CD4-positive, alpha-beta memory T cell (primary cell): ENCODE measurements at regions not wholly inside any gene's neighbourhood (a gene's known extent, or its start where the extent isn't known, plus 50 kb on each side); places are given as distances from the start of the nearest gene placed in this dataset.

Experiments
- CTCF ChIA-PET: fragments of 350-600 bp; sonication (Branson Sonifier 250); formaldehyde crosslinking; loops from one replicate; lab custom pipeline; 2021; ENCODE audit warnings: inconsistent platforms; ENCODE audit not compliant: partially characterized antibody; lab: Charles Lee
- POLR2A ChIA-PET: fragments of 350-600 bp; sonication (Branson Sonifier 250); formaldehyde crosslinking; loops from one replicate; lab custom pipeline; 2021; ENCODE audit not compliant: partially characterized antibody; lab: Charles Lee
- DNase-seq, 5 donors: peaks; one replicate each; pipeline versions ENCODE4 v3.0.0 to v3.0.0-alpha.2; 2020 to 2022; ENCODE audit warnings: mixed read lengths in 1 of 5
- H3K27ac ChIP-seq: one replicate; pipeline ENCODE4 v1.7.0; 2013; ENCODE audit warnings: low read depth, low read length
- H3K27me3 ChIP-seq: 2 replicates; pipeline ENCODE4 v1.7.0; 2013; ENCODE audit warnings: mild to moderate bottlenecking, low read length, moderate library complexity; ENCODE audit not compliant: insufficient read depth
- H3K36me3 ChIP-seq: 2 replicates; pipeline ENCODE4 v1.7.0; 2013; ENCODE audit warnings: mild to moderate bottlenecking, low read length, moderate library complexity; ENCODE audit not compliant: insufficient read depth
- H3K4me1 ChIP-seq: 2 replicates; pipeline ENCODE4 v1.7.0; 2013; ENCODE audit warnings: mild to moderate bottlenecking, low read length, moderate library complexity; ENCODE audit not compliant: insufficient read depth
- H3K4me3 ChIP-seq, 2 donors: one replicate each; pipeline ENCODE4 v1.7.0; 2013; ENCODE audit warnings: low read length in 2 of 2, mild to moderate bottlenecking in 1 of 2
- H3K9me3 ChIP-seq, 2 donors: one replicate each; pipeline ENCODE4 v1.7.0; 2013; ENCODE audit warnings: low read length in 2 of 2, control low read depth in 1 of 2; ENCODE audit not compliant: control insufficient read depth in 1 of 2
- H3K27ac Mint-ChIP-seq, 7 donors: one replicate each; pipeline ENCODE4 v1.8.0; 2020 to 2021; ENCODE audit warnings: mixed read lengths in 7 of 7, mild to moderate bottlenecking in 6 of 7, inconsistent platforms in 3 of 7, moderate library complexity in 3 of 7
- H3K27me3 Mint-ChIP-seq, 2 donors: one replicate each; pipeline ENCODE4 v1.8.0; 2020 to 2021; ENCODE audit warnings: mixed read lengths in 2 of 2
- H3K36me3 Mint-ChIP-seq, 2 donors: one replicate each; pipeline ENCODE4 v1.8.0; 2020 to 2021; ENCODE audit warnings: mixed read lengths in 2 of 2, inconsistent platforms in 1 of 2, mild to moderate bottlenecking in 1 of 2
- H3K4me1 Mint-ChIP-seq, 4 donors: one replicate each; pipeline ENCODE4 v1.8.0; 2020 to 2021; ENCODE audit warnings: mixed read lengths in 4 of 4, mild to moderate bottlenecking in 1 of 4
- H3K4me3 Mint-ChIP-seq, 8 donors: one replicate each; pipeline ENCODE4 v1.8.0; 2020 to 2021; ENCODE audit warnings: mixed read lengths in 8 of 8, mild to moderate bottlenecking in 7 of 8, moderate library complexity in 6 of 8, inconsistent platforms in 3 of 8
- H3K9me3 Mint-ChIP-seq, 8 donors: one replicate each; pipeline ENCODE4 v1.8.0; 2020 to 2021; ENCODE audit warnings: mixed read lengths in 8 of 8, mild to moderate bottlenecking in 5 of 8, inconsistent platforms in 3 of 8, moderate library complexity in 1 of 8
- intact Hi-C: fragments of 100-400 bp; cut with micrococcal nuclease; formaldehyde crosslinking; loops from one replicate; pipeline ENCODE4 v1.15.1; 2023

GRCh38 chr9:6123416-6123815 is 92.2 kb upstream of the IL33 start:
- no peak overlapping the region for H3K27ac ChIP-seq
- intact Hi-C loops, result no loop called here

GRCh38 chr9:6121707-6122106 is 93.9 kb upstream of the IL33 start:
- POLR2A ChIA-PET, result no interaction called here
- CTCF ChIA-PET, result interaction anchor here (1.0 kb wide), 2 partner anchors 51 to 236 kb away, joined by 3 read pairs; no protein-coding TSS in a partner anchor
- Mint-ChIP-seq H3K4me1 (no peaks in the 10 kb centered on the region), H3K27ac (no peak overlapping the region), H3K4me3 (no peak overlapping the region), H3K9me3 (peaks cover 0 to 2% (median 0%) of the 10 kb centered on the region in 8 donors), H3K36me3 (no peaks in the 10 kb centered on the region), H3K27me3 (peaks cover 7 to 10% of the 10 kb centered on the region in 2 donors)
- DNase-seq, result no peak
- H3K9me3 ChIP-seq, result no peaks in the 10 kb centered on the region
- no peaks in the 10 kb centered on the region for H3K36me3 ChIP-seq
- H3K4me3 ChIP-seq, result no peak overlapping the region
- no peaks in the 10 kb centered on the region for H3K4me1 ChIP-seq
- H3K27ac ChIP-seq, result no peak overlapping the region
- no peaks in the 10 kb centered on the region for H3K27me3 ChIP-seq
- intact Hi-C loops, result no loop called here

More at GRCh38 chr9:6123416-6123815, 92.2 kb upstream of the IL33 start:
- DNase-seq, result no peak
- peaks cover 0 to 2% (median 0%) of the 10 kb centered on the region in 8 donors for H3K9me3 Mint-ChIP-seq
- H3K36me3 Mint-ChIP-seq, result no peaks in the 10 kb centered on the region
- H3K4me1 ChIP-seq, result no peaks in the 10 kb centered on the region
- ChIA-PET POLR2A (no interaction called here), CTCF (no interaction called here)
- H3K27ac Mint-ChIP-seq, result no peak overlapping the region
- H3K4me1 Mint-ChIP-seq, result no peaks in the 10 kb centered on the region
- H3K36me3 ChIP-seq, result no peaks in the 10 kb centered on the region
- no peak overlapping the region for H3K4me3 ChIP-seq
- no peak overlapping the region for H3K4me3 Mint-ChIP-seq
- no peaks in the 10 kb centered on the region for H3K9me3 ChIP-seq
- no peaks in the 10 kb centered on the region for H3K27me3 ChIP-seq
- H3K27me3 Mint-ChIP-seq, result peaks cover 7 to 10% of the 10 kb centered on the region in 2 donors

GRCh38 chr9:6114424-6114823 is 99.0 kb upstream of the RANBP6 start:
- CTCF ChIA-PET, result interaction anchor here (1.5 kb wide), 1 partner anchor 8 kb away, joined by 4 read pairs; no protein-coding TSS in a partner anchor
- no peaks in the 10 kb centered on the region for H3K36me3 Mint-ChIP-seq
- intact Hi-C loops, result no loop called here
- Histone ChIP-seq H3K9me3 (no peaks in the 10 kb centered on the region), H3K27me3 (no peaks in the 10 kb centered on the region), H3K4me1 (peaks cover 6% of the 10 kb centered on the region), H3K27ac (no peak overlapping the region), H3K36me3 (no peaks in the 10 kb centered on the region), H3K4me3 (no peak overlapping the region)
- POLR2A ChIA-PET, result no interaction called here
- peaks cover 2 to 5% (median 3%) of the 10 kb centered on the region in 4 donors for H3K4me1 Mint-ChIP-seq
- DNase-seq, result no peak
- H3K4me3 Mint-ChIP-seq, result no peak overlapping the region
- no peak overlapping the region for H3K27ac Mint-ChIP-seq
- no peaks in the 10 kb centered on the region for H3K9me3 Mint-ChIP-seq
- peaks cover 2% of the 10 kb centered on the region in 2 donors for H3K27me3 Mint-ChIP-seq

- no peaks in the 10 kb centered on the region for H3K9me3 ChIP-seq
- H3K4me1 Mint-ChIP-seq, result peaks cover 2 to 5% (median 3%) of the 10 kb centered on the region in 4 donors
- no peak for DNase-seq
- intact Hi-C loops, result no loop called here
- no peak overlapping the region for H3K4me3 Mint-ChIP-seq
- no peak overlapping the region for H3K27ac ChIP-seq
- H3K4me1 ChIP-seq, result peaks cover 6% of the 10 kb centered on the region
- no peaks in the 10 kb centered on the region for H3K36me3 Mint-ChIP-seq
- H3K9me3 Mint-ChIP-seq, result no peaks in the 10 kb centered on the region
- H3K27me3 Mint-ChIP-seq, result peaks cover under 1 to 2% of the 10 kb centered on the region in 2 donors
- no peak overlapping the region for H3K4me3 ChIP-seq
- H3K27me3 ChIP-seq, result no peaks in the 10 kb centered on the region
- H3K27ac Mint-ChIP-seq, result no peak overlapping the region
- ChIA-PET POLR2A (no interaction called here), CTCF (no interaction called here)
- H3K36me3 ChIP-seq, result no peaks in the 10 kb centered on the region
Observed at GRCh38 chr9:6113819-6114218, 98.4 kb upstream of the RANBP6 start.

GRCh38 chr9:6113312-6113711 is 97.9 kb upstream of the RANBP6 start:
- intact Hi-C loops, result no loop called here
- no peaks in the 10 kb centered on the region for H3K9me3 ChIP-seq
- no peaks in the 10 kb centered on the region for H3K9me3 Mint-ChIP-seq
- POLR2A ChIA-PET, result no interaction called here
- no peak overlapping the region for H3K4me3 ChIP-seq
- no peak overlapping the region for H3K27ac Mint-ChIP-seq
- H3K4me1 ChIP-seq, result peaks cover 6% of the 10 kb centered on the region
- H3K36me3 ChIP-seq, result no peaks in the 10 kb centered on the region
- H3K36me3 Mint-ChIP-seq, result no peaks in the 10 kb centered on the region
- no peak for DNase-seq
- no peaks in the 10 kb centered on the region for H3K27me3 ChIP-seq
- H3K4me3 Mint-ChIP-seq, result no peak overlapping the region
- no peak overlapping the region for H3K27ac ChIP-seq
- H3K27me3 Mint-ChIP-seq, result no peaks in the 10 kb centered on the region
- peaks cover 2 to 5% (median 3%) of the 10 kb centered on the region in 4 donors for H3K4me1 Mint-ChIP-seq
- CTCF ChIA-PET, result no interaction called here

GRCh38 chr9:6109986-6110385 is 94.6 kb upstream of the RANBP6 start:
- Mint-ChIP-seq H3K27ac (peak overlapping the region in 2 of 7 donors; percentile 32 to 52), H3K36me3 (no peaks in the 10 kb centered on the region), H3K4me1 (peaks cover 8 to 24% (median 14%) of the 10 kb centered on the region in 4 donors), H3K4me3 (no peak overlapping the region), H3K27me3 (no peaks in the 10 kb centered on the region), H3K9me3 (no peaks in the 10 kb centered on the region)
- Histone ChIP-seq H3K36me3 (no peaks in the 10 kb centered on the region), H3K9me3 (no peaks in the 10 kb centered on the region), H3K27ac (no peak overlapping the region), H3K4me3 (no peak overlapping the region), H3K27me3 (no peaks in the 10 kb centered on the region), H3K4me1 (peaks cover 17% of the 10 kb centered on the region)
- ChIA-PET CTCF (no interaction called here), POLR2A (no interaction called here)
- no peak for DNase-seq
- intact Hi-C loops, result no loop called here

GRCh38 chr9:6109571-6109970 is 94.1 kb upstream of the RANBP6 start:
- POLR2A ChIA-PET, result no interaction called here
- peaks cover 17% of the 10 kb centered on the region for H3K4me1 ChIP-seq
- no peaks in the 10 kb centered on the region for H3K9me3 ChIP-seq
- no peak overlapping the region for H3K4me3 ChIP-seq
- Mint-ChIP-seq H3K9me3 (no peaks in the 10 kb centered on the region), H3K27me3 (no peaks in the 10 kb centered on the region), H3K27ac (peak overlapping the region in 1 of 7 donors; percentile 19), H3K4me3 (no peak overlapping the region), H3K36me3 (no peaks in the 10 kb centered on the region), H3K4me1 (peaks cover 8 to 27% (median 15%) of the 10 kb centered on the region in 4 donors)
- intact Hi-C loops, result no loop called here
- H3K27ac ChIP-seq, result no peak overlapping the region
- CTCF ChIA-PET, result interaction anchor here (1.7 kb wide), 1 partner anchor 55 kb away, joined by 5 read pairs; no protein-coding TSS in a partner anchor
- no peak for DNase-seq
- no peaks in the 10 kb centered on the region for H3K27me3 ChIP-seq
- no peaks in the 10 kb centered on the region for H3K36me3 ChIP-seq
